ENCODE measurements at regions not wholly inside any gene's neighbourhood (a gene's known extent, or its start where the extent isn't known, plus 50 kb on each side); places are given as distances from the start of the nearest gene placed in this dataset.

DNA sequence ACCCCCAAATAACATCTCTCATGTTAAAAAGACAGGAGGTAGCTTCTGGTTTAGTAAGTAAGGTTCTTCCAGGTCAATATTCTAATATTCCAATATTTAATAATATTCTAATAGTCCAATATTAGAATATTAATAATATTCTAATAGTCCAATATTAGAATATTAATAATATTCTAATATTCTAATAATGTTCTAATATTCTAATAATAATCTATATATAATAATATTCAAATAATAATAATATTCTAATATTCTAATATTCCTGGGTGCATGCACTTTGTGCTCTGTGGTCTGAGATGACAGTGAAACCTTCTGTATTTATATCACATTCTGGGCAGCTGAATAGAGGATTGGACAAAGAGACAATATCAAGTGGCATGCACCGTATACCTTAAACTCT, 96.1 kb downstream of the PCDH10 start:
- Mint-ChIP-seq H3K9me3 (no peaks in the 10 kb centered on the region), H3K27ac (ENCODE audit: unreplicated experiment) (no peak overlapping the region), H3K27me3 (ENCODE audit: low read depth) (no peaks in the 10 kb centered on the region), H3K4me1 (no peaks in the 10 kb centered on the region), H3K4me3 (no peak overlapping the region), H3K36me3 (ENCODE audit: low read depth) (no peaks in the 10 kb centered on the region)
- TF ChIP-seq, protein P1, sequence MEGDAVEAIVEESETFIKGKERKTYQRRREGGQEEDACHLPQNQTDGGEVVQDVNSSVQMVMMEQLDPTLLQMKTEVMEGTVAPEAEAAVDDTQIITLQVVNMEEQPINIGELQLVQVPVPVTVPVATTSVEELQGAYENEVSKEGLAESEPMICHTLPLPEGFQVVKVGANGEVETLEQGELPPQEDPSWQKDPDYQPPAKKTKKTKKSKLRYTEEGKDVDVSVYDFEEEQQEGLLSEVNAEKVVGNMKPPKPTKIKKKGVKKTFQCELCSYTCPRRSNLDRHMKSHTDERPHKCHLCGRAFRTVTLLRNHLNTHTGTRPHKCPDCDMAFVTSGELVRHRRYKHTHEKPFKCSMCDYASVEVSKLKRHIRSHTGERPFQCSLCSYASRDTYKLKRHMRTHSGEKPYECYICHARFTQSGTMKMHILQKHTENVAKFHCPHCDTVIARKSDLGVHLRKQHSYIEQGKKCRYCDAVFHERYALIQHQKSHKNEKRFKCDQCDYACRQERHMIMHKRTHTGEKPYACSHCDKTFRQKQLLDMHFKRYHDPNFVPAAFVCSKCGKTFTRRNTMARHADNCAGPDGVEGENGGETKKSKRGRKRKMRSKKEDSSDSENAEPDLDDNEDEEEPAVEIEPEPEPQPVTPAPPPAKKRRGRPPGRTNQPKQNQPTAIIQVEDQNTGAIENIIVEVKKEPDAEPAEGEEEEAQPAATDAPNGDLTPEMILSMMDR (conservative IDR thresholded peaks at IDR 0.05): no peak
- no peak for DNase-seq (ENCODE audit: low read depth, low spot score)
